NCI-H748 (cell line): ENCODE measurements at regions not wholly inside any gene's neighbourhood (a gene's known extent, or its start where the extent isn't known, plus 50 kb on each side); places are given as distances from the start of the nearest gene placed in this dataset.
"Not testable (repeated sequence)": the region's sequence is repeated elsewhere in the genome, so short reads cannot be mapped to it uniquely, and the experiment has no call there.

Experiments used
- DNase-seq: peaks from one replicate; lab custom pipeline; 2025; ENCODE audit not compliant: unreplicated experiment; lab: John Stamatoyannopoulos, UW

DNA sequence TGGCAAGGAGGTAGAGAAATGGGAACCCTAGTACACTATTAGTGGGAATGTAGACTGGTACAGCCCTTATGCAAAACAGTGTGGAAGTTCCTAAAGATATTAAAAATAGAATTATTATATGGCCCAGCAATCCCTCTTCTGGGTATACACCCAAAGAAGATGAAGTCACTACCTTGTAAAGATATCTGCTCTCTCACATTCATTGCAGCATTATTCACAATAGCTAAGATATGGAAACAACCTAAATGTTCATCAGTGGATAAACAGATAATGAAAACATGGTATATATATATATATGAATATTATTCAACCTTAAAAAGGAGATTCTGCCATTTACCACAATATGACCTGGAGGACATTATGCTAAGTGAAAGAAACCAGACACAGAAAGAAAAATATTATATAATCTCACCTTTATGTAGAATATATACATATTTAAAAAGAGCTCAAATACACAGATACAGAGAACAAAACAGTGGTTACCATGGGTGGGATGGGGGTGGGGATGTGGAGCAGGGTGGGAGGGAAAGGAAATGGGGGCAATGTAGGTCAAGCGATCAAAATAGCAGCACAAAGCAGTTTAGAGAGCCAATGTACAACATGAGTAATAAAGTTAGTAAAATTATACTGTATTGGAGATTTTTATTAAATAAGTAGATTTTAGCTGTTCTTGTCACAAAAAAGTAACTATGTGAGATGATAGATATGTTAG is 138.6 kb downstream of the SPRY1 start:
- DNase-seq: no peak

- no peak for DNase-seq
These were observed 139.6 kb downstream of the SPRY1 start for GRCh38 chr4:123536225-123536624.

DNA sequence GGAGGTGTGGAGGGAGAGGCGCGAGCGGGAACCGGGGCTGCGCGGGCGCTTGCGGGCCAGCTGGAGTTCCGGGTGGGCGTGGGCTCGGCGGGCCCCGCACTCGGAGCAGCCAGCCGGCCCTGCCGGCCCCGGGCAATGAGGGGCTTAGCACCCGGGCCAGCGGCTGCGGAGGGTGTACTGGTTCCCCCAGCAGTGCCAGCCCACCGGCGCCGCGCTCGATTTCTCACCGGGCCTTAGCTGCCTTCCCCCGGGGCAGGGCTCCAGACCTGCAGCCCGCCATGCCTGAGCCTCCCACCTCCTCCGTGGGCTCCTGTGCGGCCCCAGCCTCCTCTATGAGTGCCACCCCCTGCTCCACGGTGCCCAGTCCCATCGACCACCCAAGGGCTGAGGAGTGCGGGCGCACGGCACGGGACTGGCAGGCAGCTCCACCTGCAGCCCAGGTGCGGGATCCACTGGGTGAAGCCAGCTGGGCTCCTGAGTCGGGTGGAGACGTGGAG is 141.4 kb downstream of the SPRY1 start:
- DNase-seq: not testable (repeated sequence)

- peak; percentile 4 for DNase-seq
These were observed 149.3 kb downstream of the SPRY1 start for GRCh38 chr4:123545667-123546572.

GRCh38 chr4:123546573-123547060 is 150.0 kb downstream of the SPRY1 start:
- DNase-seq: no peak

DNA sequence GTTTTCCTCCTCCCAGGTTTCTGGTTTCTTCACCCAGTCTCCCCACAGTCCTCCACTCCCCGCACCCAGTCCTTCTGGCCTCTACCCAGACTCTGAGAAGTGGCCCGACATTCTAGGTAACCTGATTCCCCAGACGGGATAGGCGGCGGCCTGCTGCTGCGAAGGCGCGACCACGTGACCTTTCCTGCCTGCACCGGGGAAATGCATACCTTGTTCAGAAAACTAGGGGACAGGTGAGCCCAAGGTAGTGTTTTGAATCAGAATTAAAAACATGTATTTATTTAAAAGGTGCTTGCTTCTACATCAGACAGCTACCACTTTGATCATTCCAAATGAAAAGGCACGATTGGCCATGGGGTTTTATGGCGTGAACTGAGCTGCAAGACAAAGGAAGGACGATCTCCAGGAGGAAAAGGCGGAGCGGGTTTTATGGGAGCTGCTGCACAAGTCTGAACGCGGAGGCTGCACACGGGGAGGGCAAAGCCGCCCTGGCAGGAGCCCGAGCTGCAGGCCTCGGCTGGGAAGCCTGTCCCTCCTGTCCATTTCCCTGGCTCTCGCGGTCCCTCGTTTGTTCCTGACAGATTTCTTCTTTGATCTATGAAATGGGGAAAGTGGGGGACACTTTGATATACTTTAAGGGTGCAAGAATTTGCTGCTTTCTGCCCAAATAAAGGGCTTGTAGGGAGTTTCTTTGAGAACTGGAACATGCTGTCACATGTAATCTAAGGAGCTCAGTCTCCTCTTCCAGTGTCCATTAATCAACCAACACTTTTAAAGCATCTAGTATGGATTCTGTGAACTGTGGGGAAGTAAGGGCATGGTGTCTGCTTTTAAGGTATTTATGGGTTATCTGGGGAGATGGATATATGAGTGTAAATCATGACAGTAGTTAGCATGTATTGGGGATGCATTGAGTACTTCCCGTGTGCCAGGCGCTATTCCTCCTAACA is 150.9 kb downstream of the SPRY1 start:
- peak; percentile 1 for DNase-seq

GRCh38 chr4:123553279-123553678 is 156.7 kb downstream of the SPRY1 start:
- no peak for DNase-seq

- no peak for DNase-seq
These were observed 157.4 kb downstream of the SPRY1 start for GRCh38 chr4:123553733-123554637.

- no peak for DNase-seq
These were observed 158.2 kb downstream of the SPRY1 start for GRCh38 chr4:123554801-123555232.

DNA sequence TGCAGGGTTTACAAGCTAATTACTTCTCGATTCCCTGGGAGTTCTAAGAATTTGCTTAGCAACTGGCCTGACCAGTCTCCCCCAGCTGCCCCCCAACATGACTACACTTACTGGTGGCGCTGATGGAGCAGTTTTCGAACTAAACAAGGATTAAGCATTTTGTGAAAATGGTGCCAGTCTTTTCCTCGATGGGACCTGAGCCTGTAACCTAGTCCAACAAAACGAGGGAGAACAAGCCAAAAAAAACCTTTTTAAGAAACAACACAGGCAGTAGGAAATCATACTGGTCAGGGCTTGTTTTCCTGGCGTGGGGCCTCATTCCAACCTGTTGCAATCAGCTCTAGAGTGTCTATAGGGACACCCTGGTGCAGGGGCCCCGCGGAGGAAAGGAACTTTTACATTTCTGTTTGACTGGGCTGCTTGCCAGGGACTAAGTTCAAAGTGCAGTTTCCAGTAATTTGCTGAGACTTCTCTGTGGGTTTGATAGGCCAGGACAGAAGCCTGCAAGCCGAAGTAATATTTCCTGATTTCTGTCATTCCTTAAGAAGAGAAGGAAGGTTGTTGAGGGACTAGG is 158.7 kb downstream of the SPRY1 start:
- DNase-seq: peak; percentile 23

- DNase-seq: no peak
These were observed 159.2 kb downstream of the SPRY1 start for GRCh38 chr4:123555807-123556273.

DNA sequence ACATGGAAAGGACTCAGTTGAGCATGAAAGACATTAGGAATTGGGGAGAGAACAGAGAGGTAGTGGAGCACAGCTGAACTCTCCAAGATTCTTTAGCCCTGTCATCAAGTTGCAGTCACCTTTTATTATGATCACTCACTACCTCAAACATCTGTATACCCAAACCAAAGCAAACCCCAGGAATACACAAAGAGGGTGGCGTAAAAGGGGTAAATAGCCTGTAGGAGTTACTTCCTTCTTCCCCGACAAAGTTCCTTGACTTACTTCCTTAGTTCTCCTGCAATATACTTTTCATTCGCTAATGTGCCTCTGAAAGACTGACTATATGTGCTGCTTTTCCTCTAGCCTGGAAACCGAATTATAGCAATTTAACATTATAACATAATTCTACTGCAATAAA is 159.9 kb downstream of the SPRY1 start:
- DNase-seq: no peak

- no peak for DNase-seq
These were observed 161.4 kb downstream of the SPRY1 start for GRCh38 chr4:123557857-123558536.

GRCh38 chr4:123558865-123559264 is 162.3 kb downstream of the SPRY1 start:
- DNase-seq: no peak

GRCh38 chr4:123559955-123560871 is 163.6 kb downstream of the SPRY1 start:
- DNase-seq: no peak

- DNase-seq: no peak
These were observed 164.9 kb downstream of the SPRY1 start for GRCh38 chr4:123561525-123561924.

- DNase-seq: no peak
These were observed 166.6 kb downstream of the SPRY1 start for GRCh38 chr4:123562994-123563750.
